SK-N-SH treated with all-trans-retinoic acid at 6 μM for 48 hours (cell line): ENCODE measurements at regions not wholly inside any gene's neighbourhood (a gene's known extent, or its start where the extent isn't known, plus 50 kb on each side); places are given as distances from the start of the nearest gene placed in this dataset.

Source experiments
- ARNTL ChIP-seq: fragments of 450-650 bp; formaldehyde crosslinking; IDR thresholded peaks from 2 replicates; pipeline ENCODE4 v1.5.0; 2020; ENCODE audit warnings: low read depth, mild to moderate bottlenecking, moderate library complexity, borderline replicate concordance
- BACH2 ChIP-seq: fragments of 250-450 bp; sonication (Bioruptor Pico); IDR thresholded peaks from 2 replicates; pipeline ENCODE4 v1.9.0; 2021; ENCODE audit warnings: mild to moderate bottlenecking, borderline replicate concordance
- CSDC2 ChIP-seq: fragments of 250-450 bp; sonication (Bioruptor Pico); IDR thresholded peaks from 2 replicates; pipeline ENCODE4 v1.5.0; 2020; ENCODE audit warnings: mild to moderate bottlenecking, moderate library complexity
- ESRRG ChIP-seq: fragments of 250-450 bp; sonication (Bioruptor Pico); IDR thresholded peaks from 2 replicates; pipeline ENCODE4 v1.6.1; 2021; ENCODE audit warnings: mild to moderate bottlenecking
- ISL1 ChIP-seq: fragments of 250-450 bp; sonication (Bioruptor Pico); IDR thresholded peaks from 2 replicates; pipeline ENCODE4 v2.1.2; 2022; ENCODE audit warnings: mild to moderate bottlenecking, moderate library complexity
- TCF4 ChIP-seq: fragments of 250-450 bp; sonication (Bioruptor Pico); IDR thresholded peaks from 2 replicates; pipeline ENCODE4 v1.8.0; 2021; ENCODE audit warnings: mild to moderate bottlenecking, moderate library complexity, borderline replicate concordance
- TSHZ2 ChIP-seq: fragments of 250-450 bp; sonication (Bioruptor Pico); IDR thresholded peaks from 2 replicates; pipeline ENCODE4 v1.5.0; 2020; ENCODE audit warnings: mild to moderate bottlenecking, moderate library complexity
- ZC3H10 ChIP-seq: fragments of 250-450 bp; sonication (Bioruptor Pico); IDR thresholded peaks from 2 replicates; pipeline ENCODE4 v1.5.1; 2021; ENCODE audit warnings: mild to moderate bottlenecking, moderate library complexity

GRCh38 chr2:237207646-237208045, 122.0 kb downstream of the COPS8 start:
- no peak for TF ChIP-seq ARNTL (CRISPR knock-in tag)
- no peak for TF ChIP-seq TSHZ2 (CRISPR knock-in tag)
- TF ChIP-seq ESRRG (CRISPR knock-in tag), result no peak
- no peak for TF ChIP-seq ISL1 (CRISPR knock-in tag)
- no peak for TF ChIP-seq ZC3H10
- TF ChIP-seq CSDC2 (CRISPR knock-in tag), result no peak
- no peak for TF ChIP-seq TCF4 (CRISPR knock-in tag)
- TF ChIP-seq BACH2, result no peak
